ENCODE measurements at regions not wholly inside any gene's neighbourhood (a gene's known extent, or its start where the extent isn't known, plus 50 kb on each side); places are given as distances from the start of the nearest gene placed in this dataset.

DNA sequence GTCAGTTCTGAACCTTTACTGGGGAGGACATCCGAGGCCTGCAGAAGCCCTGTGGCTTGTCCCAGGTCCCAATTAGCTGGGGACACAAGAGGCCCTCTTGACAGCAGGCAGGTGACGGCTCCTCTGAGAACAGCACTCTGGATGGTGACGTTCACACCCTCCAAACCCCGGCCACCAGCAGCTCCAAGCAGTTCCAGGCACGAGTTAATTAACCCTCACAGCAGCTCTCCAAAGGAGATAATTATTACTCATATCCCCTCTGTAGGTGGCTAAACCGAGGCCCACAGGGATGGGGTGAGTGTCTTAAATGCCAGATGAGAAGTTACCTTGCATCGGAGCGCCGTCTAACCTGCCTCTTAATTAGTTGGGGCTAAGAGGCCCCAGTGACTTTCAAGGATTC, 168.9 kb upstream of the CIBAR2 start:
- no peak overlapping the region for H3K4me3 ChIP-seq (ENCODE audit: low read depth, low read length)
- TF ChIP-seq CTCF (IDR thresholded peaks at IDR 0.05; ENCODE audit: insufficient read depth, low read length), result no peak
- DNase-seq (ENCODE audit: low read depth), result no peak

DNA sequence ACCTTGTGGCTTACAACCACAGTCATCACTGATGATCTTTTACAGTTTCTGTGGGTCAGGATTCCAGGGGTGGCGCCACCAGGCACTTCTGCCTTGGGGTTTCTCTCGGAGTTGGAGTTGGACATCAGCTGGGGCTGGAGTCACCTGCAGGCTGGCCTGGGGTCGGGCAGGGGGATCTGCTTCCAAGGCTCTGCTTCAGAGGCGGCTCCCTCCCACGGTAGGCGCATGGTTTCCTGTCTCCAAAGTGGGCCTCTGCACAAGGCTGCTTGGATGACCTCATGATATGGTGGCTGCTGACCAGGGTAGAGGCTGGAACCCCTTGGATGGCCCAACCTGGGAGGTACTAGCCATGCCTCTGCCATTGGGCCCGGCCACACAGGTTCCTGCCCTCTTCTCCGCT, 170.6 kb upstream of the CIBAR2 start:
- TF ChIP-seq CTCF (IDR thresholded peaks at IDR 0.05; ENCODE audit: insufficient read depth, low read length), result no peak
- no peak overlapping the region for H3K4me3 ChIP-seq (ENCODE audit: low read depth, low read length)
- no peak for DNase-seq (ENCODE audit: low read depth)

DNA sequence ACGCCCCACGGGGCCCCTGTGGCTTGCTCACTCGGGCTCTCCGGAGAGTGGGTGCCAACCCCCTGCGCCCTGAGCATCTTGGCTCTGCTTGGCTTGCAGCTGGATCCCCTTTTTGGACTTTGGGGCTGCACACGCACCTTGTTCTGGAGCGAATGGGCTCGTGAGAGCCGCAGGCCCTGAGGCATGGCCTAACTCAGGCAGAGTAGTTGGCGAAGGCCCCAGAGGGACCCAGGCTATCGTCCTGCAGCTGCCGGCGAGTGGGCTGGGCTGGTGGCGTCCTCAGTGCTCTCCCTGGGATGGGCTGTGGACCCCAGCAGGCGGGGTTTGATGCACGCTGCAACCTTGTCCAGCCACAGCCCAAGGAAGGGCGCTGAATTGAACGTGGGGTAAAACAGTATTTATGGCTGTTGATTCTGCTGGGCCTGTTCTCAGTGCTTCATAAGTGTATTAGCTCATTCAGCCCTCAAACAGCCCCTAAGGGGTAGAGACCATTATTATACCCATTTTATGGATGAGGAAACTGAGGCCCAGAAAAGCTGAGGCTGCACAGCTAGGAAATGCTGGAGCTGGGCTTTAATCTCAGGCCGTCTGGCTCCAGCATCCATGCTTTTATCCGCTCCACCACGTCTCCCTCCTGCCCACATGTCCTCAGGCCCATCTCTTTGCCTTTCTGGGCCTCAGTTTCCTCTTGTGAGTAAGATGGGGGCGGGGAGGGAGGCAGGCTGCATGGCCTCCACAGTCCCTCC, 171.2 kb upstream of the CIBAR2 start:
- H3K4me3 ChIP-seq (ENCODE audit: low read depth, low read length), result no peak overlapping the region
- TF ChIP-seq CTCF (IDR thresholded peaks at IDR 0.05; ENCODE audit: insufficient read depth, low read length), result no peak
- no peak for DNase-seq (ENCODE audit: low read depth)

GRCh38 chr16:85284141-85284817, 172.0 kb upstream of the CIBAR2 start:
- TF ChIP-seq CTCF (IDR thresholded peaks at IDR 0.05; ENCODE audit: insufficient read depth, low read length), result no peak
- DNase-seq (ENCODE audit: low read depth), result no peak

DNA sequence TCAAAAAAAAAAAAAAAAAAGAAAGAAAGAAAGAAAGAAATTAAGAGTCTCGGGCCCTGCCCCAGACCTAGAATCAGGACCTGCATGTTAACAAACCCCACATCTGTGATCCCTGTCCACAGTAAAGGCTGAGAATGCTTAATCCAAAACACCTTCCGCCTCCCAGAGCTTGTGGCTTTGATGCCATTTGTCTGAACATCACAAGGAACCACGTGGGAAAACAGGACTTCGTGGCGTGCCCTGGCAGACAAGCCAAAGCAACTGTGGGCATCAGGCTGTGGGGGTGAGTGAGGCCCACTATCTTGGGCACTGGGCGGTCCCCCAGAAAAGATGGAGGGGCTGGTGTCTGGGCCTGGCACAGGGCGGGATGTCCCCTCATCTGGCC, 173.4 kb upstream of the CIBAR2 start:
- no peak for DNase-seq (ENCODE audit: low read depth)
- TF ChIP-seq CTCF (IDR thresholded peaks at IDR 0.05; ENCODE audit: insufficient read depth, low read length), result no peak
- H3K4me3 ChIP-seq (ENCODE audit: low read depth, low read length), result no peak overlapping the region

More at GRCh38 chr16:85284141-85284817, 172.0 kb upstream of the CIBAR2 start:
- H3K4me3 ChIP-seq (ENCODE audit: low read depth, low read length), result no peak overlapping the region

- DNase-seq (ENCODE audit: low read depth), result peak; percentile 80
- no peak overlapping the region for H3K4me3 ChIP-seq (ENCODE audit: low read depth, low read length)
- TF ChIP-seq CTCF (IDR thresholded peaks at IDR 0.05; ENCODE audit: insufficient read depth, low read length), result no peak
Observed at GRCh38 chr16:85286066-85286831, 174.0 kb upstream of the CIBAR2 start.

Data from fibroblast of the aortic adventitia (primary cell).